ENCODE measurements at regions not wholly inside any gene's neighbourhood (a gene's known extent, or its start where the extent isn't known, plus 50 kb on each side); places are given as distances from the start of the nearest gene placed in this dataset.

GRCh38 chr2:220279840-220280239 is 652.4 kb downstream of the SLC4A3 start:
- DNase-seq (ENCODE audit: low spot score) = no peak

- no peak for DNase-seq (ENCODE audit: low spot score)
Measured at GRCh38 chr2:220280736-220281135, 653.3 kb downstream of the SLC4A3 start.

- no peak for DNase-seq (ENCODE audit: low spot score)
Measured at GRCh38 chr2:220281771-220282170, 654.3 kb downstream of the SLC4A3 start.

GRCh38 chr2:220282236-220282635 is 654.8 kb downstream of the SLC4A3 start:
- DNase-seq (ENCODE audit: low spot score) = no peak

GRCh38 chr2:220293966-220294365 is 666.5 kb downstream of the SLC4A3 start:
- no peak for DNase-seq (ENCODE audit: low spot score)

- DNase-seq (ENCODE audit: low spot score) = no peak
Measured at GRCh38 chr2:220296174-220296573, 668.7 kb downstream of the SLC4A3 start.

- DNase-seq (ENCODE audit: low spot score) = no peak
Measured at GRCh38 chr2:220297093-220297492, 669.7 kb downstream of the SLC4A3 start.

GRCh38 chr2:220300806-220301205 is 673.4 kb downstream of the SLC4A3 start:
- no peak for DNase-seq (ENCODE audit: low spot score)

- no peak for DNase-seq (ENCODE audit: low spot score)
Measured at GRCh38 chr2:220302756-220303155, 675.3 kb downstream of the SLC4A3 start.

- no peak for DNase-seq (ENCODE audit: low spot score)
Measured at GRCh38 chr2:220309215-220309614, 681.8 kb downstream of the SLC4A3 start.

GRCh38 chr2:220310451-220310861 is 683.0 kb downstream of the SLC4A3 start:
- DNase-seq (ENCODE audit: low spot score) = no peak

- peak; percentile 31 for DNase-seq (ENCODE audit: low spot score)
Measured at GRCh38 chr2:220315098-220315823, 687.8 kb downstream of the SLC4A3 start.

- no peak for DNase-seq (ENCODE audit: low spot score)
Measured at GRCh38 chr2:220318037-220318436, 690.6 kb downstream of the SLC4A3 start.

- DNase-seq (ENCODE audit: low spot score) = no peak
Measured at GRCh38 chr2:220318508-220318907, 691.1 kb downstream of the SLC4A3 start.

- no peak for DNase-seq (ENCODE audit: low spot score)
Measured at GRCh38 chr2:220320326-220320725, 692.9 kb downstream of the SLC4A3 start.

GRCh38 chr2:220332886-220333285 is 705.5 kb downstream of the SLC4A3 start:
- no peak for DNase-seq (ENCODE audit: low spot score)

GRCh38 chr2:220334210-220334609 is 706.8 kb downstream of the SLC4A3 start:
- DNase-seq (ENCODE audit: low spot score) = no peak

- no peak for DNase-seq (ENCODE audit: low spot score)
Measured at GRCh38 chr2:220334871-220335590, 707.6 kb downstream of the SLC4A3 start.

- DNase-seq (ENCODE audit: low spot score) = peak; percentile 2
Measured at GRCh38 chr2:220335591-220335915, 708.1 kb downstream of the SLC4A3 start.

GRCh38 chr2:220336771-220337170 is 709.3 kb downstream of the SLC4A3 start:
- no peak for DNase-seq (ENCODE audit: low spot score)

- no peak for DNase-seq (ENCODE audit: low spot score)
Measured at GRCh38 chr2:220337611-220338440, 710.4 kb downstream of the SLC4A3 start.

- no peak for DNase-seq (ENCODE audit: low spot score)
Measured at GRCh38 chr2:220341014-220341413, 713.6 kb downstream of the SLC4A3 start.

GRCh38 chr2:220346919-220347318 is 719.5 kb downstream of the SLC4A3 start:
- DNase-seq (ENCODE audit: low spot score) = no peak

Measured in Ammon's horn (tissue), 1 donor.